ENCODE measurements at regions not wholly inside any gene's neighbourhood (a gene's known extent, or its start where the extent isn't known, plus 50 kb on each side); places are given as distances from the start of the nearest gene placed in this dataset.

DNA sequence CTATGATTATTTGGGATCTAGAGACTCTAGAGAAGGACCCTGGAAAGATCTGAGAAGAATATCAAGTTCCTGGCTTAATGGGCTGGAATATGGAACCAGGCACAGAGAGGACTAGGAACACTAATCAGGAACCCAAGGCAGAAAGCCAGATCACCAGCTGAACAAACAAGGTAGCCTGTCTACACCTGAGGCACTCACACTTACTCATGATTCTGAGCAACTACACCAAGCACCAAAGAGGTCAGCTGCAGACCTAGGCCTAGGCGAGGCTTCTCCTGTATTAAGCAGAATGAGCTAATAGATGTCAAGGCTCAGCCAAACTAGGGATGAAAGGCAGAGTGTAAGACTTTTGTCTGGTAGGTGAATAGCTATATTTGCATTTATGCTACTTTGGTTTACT lies 368.1 kb downstream of the LTN1 start:
- no peak for DNase-seq (ENCODE audit: extremely low spot score)
- TF ChIP-seq, protein P1, sequence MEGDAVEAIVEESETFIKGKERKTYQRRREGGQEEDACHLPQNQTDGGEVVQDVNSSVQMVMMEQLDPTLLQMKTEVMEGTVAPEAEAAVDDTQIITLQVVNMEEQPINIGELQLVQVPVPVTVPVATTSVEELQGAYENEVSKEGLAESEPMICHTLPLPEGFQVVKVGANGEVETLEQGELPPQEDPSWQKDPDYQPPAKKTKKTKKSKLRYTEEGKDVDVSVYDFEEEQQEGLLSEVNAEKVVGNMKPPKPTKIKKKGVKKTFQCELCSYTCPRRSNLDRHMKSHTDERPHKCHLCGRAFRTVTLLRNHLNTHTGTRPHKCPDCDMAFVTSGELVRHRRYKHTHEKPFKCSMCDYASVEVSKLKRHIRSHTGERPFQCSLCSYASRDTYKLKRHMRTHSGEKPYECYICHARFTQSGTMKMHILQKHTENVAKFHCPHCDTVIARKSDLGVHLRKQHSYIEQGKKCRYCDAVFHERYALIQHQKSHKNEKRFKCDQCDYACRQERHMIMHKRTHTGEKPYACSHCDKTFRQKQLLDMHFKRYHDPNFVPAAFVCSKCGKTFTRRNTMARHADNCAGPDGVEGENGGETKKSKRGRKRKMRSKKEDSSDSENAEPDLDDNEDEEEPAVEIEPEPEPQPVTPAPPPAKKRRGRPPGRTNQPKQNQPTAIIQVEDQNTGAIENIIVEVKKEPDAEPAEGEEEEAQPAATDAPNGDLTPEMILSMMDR (IDR thresholded peaks at IDR 0.05; ENCODE audit: control extremely low read depth, extremely low read depth, low read depth, missing control alignments): no peak
- ChIA-PET CTCF (interaction anchor here (0.7 to 1.2 kb wide), 4 partner anchors 8 to 121 kb away, joined by 3 to 4 read pairs (median 3); no protein-coding TSS in a partner anchor), POLR2A (no interaction called here)

DNA sequence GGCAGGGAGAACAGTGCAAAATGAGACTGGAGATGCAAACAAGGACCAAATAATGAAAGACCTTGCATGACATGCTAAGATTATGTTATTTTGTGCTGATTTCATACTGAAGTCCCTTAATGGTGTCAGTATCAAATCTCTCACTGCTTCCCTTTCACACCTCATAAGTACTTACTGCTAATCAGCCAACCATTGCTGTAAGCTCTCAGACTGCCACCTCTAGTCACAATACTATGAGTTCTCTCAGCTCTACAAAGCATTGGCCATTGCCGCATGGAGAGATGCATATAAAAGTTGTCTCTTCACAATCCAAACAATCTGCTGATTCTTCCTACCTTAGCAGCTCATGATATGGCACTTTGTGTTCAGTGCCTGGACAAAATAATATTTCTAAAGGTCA lies 375.4 kb downstream of the LTN1 start:
- ChIA-PET POLR2A (no interaction called here), CTCF (interaction anchor here (1.2 kb wide), 1 partner anchor 30 kb away, joined by 3 read pairs; no protein-coding TSS in a partner anchor)
- TF ChIP-seq, protein P1 (IDR thresholded peaks at IDR 0.05; ENCODE audit: control extremely low read depth, extremely low read depth, low read depth, missing control alignments): no peak
- DNase-seq (ENCODE audit: extremely low spot score): no peak

DNA sequence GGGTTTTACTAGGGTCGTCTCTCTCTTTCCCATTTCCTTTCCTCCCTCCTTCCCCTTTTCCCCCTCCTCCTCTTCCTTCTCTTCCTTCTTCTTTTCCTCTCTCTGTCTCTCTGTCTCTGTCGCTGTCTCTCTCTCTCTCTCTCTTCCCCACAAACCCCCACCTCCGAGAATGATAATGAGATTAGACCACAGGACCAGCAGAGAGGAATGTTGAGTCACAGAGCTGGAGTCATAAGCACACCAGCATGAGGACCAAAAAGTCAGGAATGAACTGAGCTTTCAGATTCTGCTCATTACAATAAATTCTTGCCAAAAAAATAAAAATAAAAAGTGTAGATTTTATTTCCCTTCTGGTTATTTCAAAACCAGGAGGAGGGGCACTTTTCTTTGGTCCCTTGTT lies 377.4 kb downstream of the LTN1 start:
- CTCF ChIA-PET: no interaction called here
- TF ChIP-seq, protein P1 (IDR thresholded peaks at IDR 0.05; ENCODE audit: control extremely low read depth, extremely low read depth, low read depth, missing control alignments): no peak

DNA sequence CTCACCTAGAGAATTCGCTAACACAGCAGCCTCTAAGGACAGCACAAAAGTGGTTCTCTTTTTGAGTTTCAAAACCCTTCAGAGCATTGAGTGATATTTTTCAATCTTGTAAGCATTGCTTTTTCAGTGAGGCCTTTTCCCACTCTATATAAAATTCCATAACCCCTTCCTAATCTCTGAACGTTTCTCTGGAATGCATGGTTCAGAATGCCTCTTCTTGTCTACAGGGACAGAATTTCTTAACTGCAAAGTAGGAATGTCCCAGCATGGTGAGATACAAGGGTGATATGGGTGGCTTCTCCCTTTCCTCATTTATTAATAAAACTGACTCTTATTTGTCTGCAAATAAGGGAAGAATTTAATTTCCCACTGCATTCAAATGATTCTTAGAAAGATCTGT lies 377.9 kb downstream of the LTN1 start:
- TF ChIP-seq, protein P1 (IDR thresholded peaks at IDR 0.05; ENCODE audit: control extremely low read depth, extremely low read depth, low read depth, missing control alignments): no peak
- no peak for DNase-seq (ENCODE audit: extremely low spot score)
- ChIA-PET CTCF (no interaction called here), POLR2A (no interaction called here)

More for the DNA sequence above, 377.4 kb downstream of the LTN1 start:
- no peak for DNase-seq (ENCODE audit: extremely low spot score)
- POLR2A ChIA-PET: no interaction called here

DNA sequence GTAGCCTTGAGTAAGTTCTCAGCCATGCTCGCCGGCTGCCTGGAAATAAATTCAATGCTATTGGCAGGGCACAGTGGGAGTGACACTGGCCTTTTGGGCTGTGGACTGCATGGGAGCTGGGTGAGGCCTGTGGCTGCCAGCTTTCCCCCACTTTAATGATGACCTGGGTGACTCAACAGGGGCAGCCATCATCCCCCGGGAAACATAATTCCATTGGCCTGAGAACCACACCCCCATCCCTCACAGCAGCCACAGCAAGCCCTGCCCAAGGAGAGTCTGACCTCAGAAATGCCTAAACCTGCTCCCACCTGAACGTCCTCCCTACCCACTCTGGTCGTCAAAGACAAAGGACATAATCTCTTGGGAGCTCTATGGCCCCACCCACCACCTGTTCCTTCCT lies 384.0 kb downstream of the LTN1 start:
- TF ChIP-seq, protein P1 (IDR thresholded peaks at IDR 0.05; ENCODE audit: control extremely low read depth, extremely low read depth, low read depth, missing control alignments): no peak
- DNase-seq (ENCODE audit: extremely low spot score): no peak
- POLR2A ChIA-PET: no interaction called here
- CTCF ChIA-PET: interaction anchor here (1.4 kb wide), 1 partner anchor 9 kb away, joined by 3 read pairs; no protein-coding TSS in a partner anchor

DNA sequence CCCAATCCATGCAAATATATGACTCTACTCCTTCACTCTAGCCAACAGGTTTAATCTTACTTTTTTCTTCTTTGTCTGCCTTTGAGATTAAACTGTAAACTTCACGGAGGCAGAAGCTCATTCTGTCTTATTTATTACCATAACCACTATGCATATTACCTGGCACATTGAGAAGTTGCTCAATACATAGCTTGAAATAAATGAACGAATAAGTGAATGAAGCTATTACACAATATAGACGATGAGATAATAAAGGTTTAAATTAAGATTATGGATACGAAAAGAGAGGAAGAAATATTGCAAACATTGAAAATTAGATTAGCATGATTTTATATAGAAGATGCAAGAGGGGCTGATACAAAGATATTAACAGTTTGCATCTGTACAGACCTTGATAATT lies 385.1 kb downstream of the LTN1 start:
- ChIA-PET CTCF (no interaction called here), POLR2A (no interaction called here)
- DNase-seq (ENCODE audit: extremely low spot score): no peak
- TF ChIP-seq, protein P1 (IDR thresholded peaks at IDR 0.05; ENCODE audit: control extremely low read depth, extremely low read depth, low read depth, missing control alignments): no peak
